Activated CD4-positive, alpha-beta T cell treated with anti-CD3 and anti-CD28 coated beads, Interleukin-2, amount 50 U/mL, for 24 hours (primary cell): ENCODE measurements at regions not wholly inside any gene's neighbourhood (a gene's known extent, or its start where the extent isn't known, plus 50 kb on each side); places are given as distances from the start of the nearest gene placed in this dataset.

Experiments used
- DNase-seq, 2 donors: peaks; one replicate each; pipeline ENCODE4 v3.0.0-alpha.2; 2020; ENCODE audit warnings: low read depth in 1 of 2, low spot score in 1 of 2

- DNase-seq: no peak
These were observed 669.7 kb upstream of the HS6ST1 start for GRCh38 chr2:128988326-128988725.

- no peak for DNase-seq
These were observed 670.3 kb upstream of the HS6ST1 start for GRCh38 chr2:128988967-128989366.

GRCh38 chr2:128995086-128995485 lies 676.4 kb upstream of the HS6ST1 start:
- no peak for DNase-seq

- DNase-seq: no peak
These were observed 677.4 kb upstream of the HS6ST1 start for GRCh38 chr2:128996078-128996477.

- no peak for DNase-seq
These were observed 678.6 kb upstream of the HS6ST1 start for GRCh38 chr2:128997166-128997866.

GRCh38 chr2:129001926-129002325 lies 683.3 kb upstream of the HS6ST1 start:
- no peak for DNase-seq

GRCh38 chr2:129002751-129003150 lies 684.1 kb upstream of the HS6ST1 start:
- no peak for DNase-seq

- no peak for DNase-seq
These were observed 685.8 kb upstream of the HS6ST1 start for GRCh38 chr2:129004485-129004884.

- DNase-seq: no peak
These were observed 686.3 kb upstream of the HS6ST1 start for GRCh38 chr2:129004940-129005490.

GRCh38 chr2:129006135-129006886 lies 687.6 kb upstream of the HS6ST1 start:
- DNase-seq: no peak

GRCh38 chr2:129006901-129007300 lies 688.2 kb upstream of the HS6ST1 start:
- DNase-seq: no peak

- no peak for DNase-seq
These were observed 689.6 kb upstream of the HS6ST1 start for GRCh38 chr2:129008055-129008880.

- DNase-seq: no peak
These were observed 690.4 kb upstream of the HS6ST1 start for GRCh38 chr2:129008881-129009554.

- DNase-seq: no peak
These were observed 691.0 kb upstream of the HS6ST1 start for GRCh38 chr2:129009555-129010146.

- DNase-seq: no peak
These were observed 691.6 kb upstream of the HS6ST1 start for GRCh38 chr2:129010262-129010661.

- DNase-seq: no peak
These were observed 692.9 kb upstream of the HS6ST1 start for GRCh38 chr2:129011466-129012061.

- DNase-seq: no peak
These were observed 695.8 kb upstream of the HS6ST1 start for GRCh38 chr2:129014432-129014831.

GRCh38 chr2:129015397-129016285 lies 697.0 kb upstream of the HS6ST1 start:
- DNase-seq: no peak

- DNase-seq: no peak
These were observed 698.3 kb upstream of the HS6ST1 start for GRCh38 chr2:129016972-129017371.
